Suprapubic skin (tissue), 3 donors: ENCODE measurements at regions not wholly inside any gene's neighbourhood (a gene's known extent, or its start where the extent isn't known, plus 50 kb on each side); places are given as distances from the start of the nearest gene placed in this dataset.

ENCODE experiments used
- CTCF ChIP-seq, 2 donors: fragments of 200-600 bp in 1 of 2; fragments of 450-650 bp in 1 of 2; sonication (generic) in 1 of 2; IDR thresholded peaks; one replicate each; pipeline ENCODE4 v1.5.1; 2016 to 2019; ENCODE audit warnings: antibody characterized with exemption in 2 of 2, mild to moderate bottlenecking in 1 of 2, moderate library complexity in 1 of 2
- POLR2A ChIP-seq, 2 donors: fragments of 450-650 bp; IDR thresholded peaks; one replicate each; pipeline ENCODE4 v1.6.1; 2017; ENCODE audit warnings: antibody characterized with exemption in 2 of 2, mild to moderate bottlenecking in 2 of 2, moderate library complexity in 2 of 2

GRCh38 chr13:80883545-80883944 lies 542.6 kb upstream of the SPRY2 start:
- no peak for TF ChIP-seq CTCF (IDR thresholded peaks at IDR 0.05)
- no peak for TF ChIP-seq POLR2A (IDR thresholded peaks at IDR 0.05)
